Peyer's patch (tissue), 4 donors: ENCODE measurements at regions not wholly inside any gene's neighbourhood (a gene's known extent, or its start where the extent isn't known, plus 50 kb on each side); places are given as distances from the start of the nearest gene placed in this dataset.

Source experiments
- POLR2A ChIP-seq, 2 donors: fragments of 450-650 bp; IDR thresholded peaks; one replicate each; pipeline ENCODE4 v1.5.1; 2017; ENCODE audit warnings: antibody characterized with exemption in 2 of 2, mild to moderate bottlenecking in 2 of 2, moderate library complexity in 2 of 2
- TF ChIP-seq, protein P1 (sequence below), 6 experiments: fragments of 450-650 bp in 4 of 6; fragments of 200-600 bp in 2 of 6; sonication (generic) in 1 of 6; IDR thresholded peaks; one replicate each; pipeline ENCODE4 v1.5.1; 2017 to 2019; ENCODE audit warnings: antibody characterized with exemption in 6 of 6, mild to moderate bottlenecking in 3 of 6, moderate library complexity in 1 of 6

DNA sequence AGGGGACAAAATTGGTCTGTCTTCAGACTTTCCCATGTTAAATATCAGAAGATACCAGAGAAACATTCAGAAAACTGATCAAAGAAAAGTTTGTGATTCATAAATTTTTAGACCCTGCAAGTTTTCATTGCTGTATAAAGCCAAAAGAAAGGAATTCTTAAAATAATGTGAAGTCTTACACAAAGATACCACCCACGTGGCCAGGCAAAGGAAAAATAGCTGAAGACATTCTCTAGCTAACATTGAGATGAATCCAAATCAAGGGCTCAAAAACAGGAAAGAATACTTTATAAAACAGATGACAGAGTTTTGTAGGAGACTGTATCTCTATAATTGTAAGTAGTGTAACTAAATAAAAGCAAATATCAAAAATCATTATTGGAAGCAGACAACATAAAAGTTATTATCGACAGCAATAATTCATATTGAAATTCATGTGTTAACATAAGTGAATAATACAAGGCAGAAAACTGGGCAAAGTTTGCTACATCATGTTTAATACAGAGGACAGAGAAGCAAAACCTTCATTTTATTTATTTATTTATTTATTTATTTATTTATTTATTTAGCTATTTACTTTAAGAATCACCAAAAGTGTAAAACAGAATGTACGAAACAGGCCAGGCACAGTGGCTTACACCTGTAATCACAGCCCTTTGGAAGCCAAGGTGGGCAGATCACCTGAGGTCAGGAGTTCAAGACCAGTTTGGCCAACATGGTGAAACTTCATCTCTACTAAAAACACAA, 204.6 kb upstream of the SLIT2 start:
- TF ChIP-seq, protein P1, sequence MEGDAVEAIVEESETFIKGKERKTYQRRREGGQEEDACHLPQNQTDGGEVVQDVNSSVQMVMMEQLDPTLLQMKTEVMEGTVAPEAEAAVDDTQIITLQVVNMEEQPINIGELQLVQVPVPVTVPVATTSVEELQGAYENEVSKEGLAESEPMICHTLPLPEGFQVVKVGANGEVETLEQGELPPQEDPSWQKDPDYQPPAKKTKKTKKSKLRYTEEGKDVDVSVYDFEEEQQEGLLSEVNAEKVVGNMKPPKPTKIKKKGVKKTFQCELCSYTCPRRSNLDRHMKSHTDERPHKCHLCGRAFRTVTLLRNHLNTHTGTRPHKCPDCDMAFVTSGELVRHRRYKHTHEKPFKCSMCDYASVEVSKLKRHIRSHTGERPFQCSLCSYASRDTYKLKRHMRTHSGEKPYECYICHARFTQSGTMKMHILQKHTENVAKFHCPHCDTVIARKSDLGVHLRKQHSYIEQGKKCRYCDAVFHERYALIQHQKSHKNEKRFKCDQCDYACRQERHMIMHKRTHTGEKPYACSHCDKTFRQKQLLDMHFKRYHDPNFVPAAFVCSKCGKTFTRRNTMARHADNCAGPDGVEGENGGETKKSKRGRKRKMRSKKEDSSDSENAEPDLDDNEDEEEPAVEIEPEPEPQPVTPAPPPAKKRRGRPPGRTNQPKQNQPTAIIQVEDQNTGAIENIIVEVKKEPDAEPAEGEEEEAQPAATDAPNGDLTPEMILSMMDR (IDR thresholded peaks at IDR 0.05) = no peak
- no peak for TF ChIP-seq POLR2A (IDR thresholded peaks at IDR 0.05)
